Immature natural killer cell (primary cell): ENCODE measurements at regions not wholly inside any gene's neighbourhood (a gene's known extent, or its start where the extent isn't known, plus 50 kb on each side); places are given as distances from the start of the nearest gene placed in this dataset.
"Not testable (repeated sequence)": the region's sequence is repeated elsewhere in the genome, so short reads cannot be mapped to it uniquely, and the experiment has no call there.

Source experiments
- DNase-seq, 3 donors: peaks; one replicate each; pipeline ENCODE4 v3.0.0; 2022; ENCODE audit warnings: mixed read lengths in 1 of 3
- H3K27ac Mint-ChIP-seq, 6 donors: one replicate each; pipeline ENCODE4 v1.8.0; 2020; ENCODE audit warnings: mixed read lengths in 6 of 6, mild to moderate bottlenecking in 5 of 6, inconsistent platforms in 4 of 6, moderate library complexity in 3 of 6
- H3K27me3 Mint-ChIP-seq, 3 donors: one replicate each; pipeline ENCODE4 v1.8.0; 2020 to 2021; ENCODE audit warnings: low read depth in 3 of 3, mild to moderate bottlenecking in 3 of 3, mixed read lengths in 3 of 3, moderate library complexity in 3 of 3, inconsistent platforms in 1 of 3
- H3K36me3 Mint-ChIP-seq, 3 donors: one replicate each; pipeline ENCODE4 v1.8.0; 2020; ENCODE audit warnings: mixed read lengths in 3 of 3, inconsistent platforms in 2 of 3, mild to moderate bottlenecking in 2 of 3
- H3K4me1 Mint-ChIP-seq, 2 donors: one replicate each; pipeline ENCODE4 v1.8.0; 2020; ENCODE audit warnings: inconsistent platforms in 2 of 2, mild to moderate bottlenecking in 2 of 2, mixed read lengths in 2 of 2, moderate library complexity in 1 of 2
- H3K4me3 Mint-ChIP-seq, 5 donors: one replicate each; pipeline ENCODE4 v1.8.0; 2020; ENCODE audit warnings: mild to moderate bottlenecking in 5 of 5, mixed read lengths in 5 of 5, inconsistent platforms in 3 of 5, moderate library complexity in 3 of 5
- H3K9me3 Mint-ChIP-seq, 6 donors: one replicate each; pipeline ENCODE4 v1.8.0; 2020; ENCODE audit warnings: mild to moderate bottlenecking in 6 of 6, mixed read lengths in 6 of 6, inconsistent platforms in 4 of 6, moderate library complexity in 3 of 6

DNA sequence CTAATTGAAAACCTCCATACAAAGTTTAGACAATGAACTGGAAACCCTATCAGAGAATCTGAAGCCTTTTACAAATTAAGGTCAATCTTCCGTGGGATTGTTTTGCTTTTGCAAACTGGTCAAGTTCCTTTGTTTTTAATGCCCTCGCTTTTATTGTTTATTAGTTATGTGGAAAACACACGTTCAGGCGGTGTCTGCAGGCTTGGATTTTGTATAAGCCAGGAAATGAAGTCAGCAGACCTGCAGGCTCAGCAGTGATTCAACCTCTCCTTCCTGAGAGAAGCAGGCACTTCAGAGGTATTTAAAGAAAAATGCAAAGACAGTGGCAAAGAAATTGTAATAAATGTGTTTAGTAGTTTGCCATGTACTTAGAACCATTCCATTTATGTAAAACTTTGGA lies 103.4 kb upstream of the PDE10A start:
- Mint-ChIP-seq H3K27ac (no peak overlapping the region), H3K9me3 (peaks cover 0 to 2% (median 0%) of the 10 kb centered on the region in 6 donors), H3K4me1 (no peaks in the 10 kb centered on the region), H3K4me3 (no peak overlapping the region), H3K36me3 (no peaks in the 10 kb centered on the region), H3K27me3 (peaks cover 2 to 5% (median 5%) of the 10 kb centered on the region in 3 donors)
- DNase-seq, result no peak

DNA sequence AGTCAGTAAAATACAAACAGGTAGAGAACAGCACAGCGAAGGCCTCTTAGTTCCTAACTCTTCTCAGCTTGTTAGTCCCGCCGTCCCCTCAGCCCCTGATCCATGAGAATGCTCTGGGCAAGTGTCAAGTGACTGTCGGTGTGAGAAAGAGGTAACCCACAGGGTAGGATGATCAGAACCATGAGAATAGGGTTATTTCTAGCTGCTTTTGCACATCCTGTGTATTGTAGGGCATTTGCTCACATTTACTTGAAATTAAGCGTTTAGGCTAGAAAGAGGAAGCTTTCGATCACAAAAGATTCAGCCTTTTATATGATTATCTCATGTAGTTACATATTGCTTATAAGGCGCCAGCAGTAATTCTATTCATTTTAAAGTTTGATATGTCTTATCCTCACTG lies 103.0 kb upstream of the PDE10A start:
- H3K4me1 Mint-ChIP-seq, result no peaks in the 10 kb centered on the region
- H3K27me3 Mint-ChIP-seq, result peaks cover 2 to 5% (median 5%) of the 10 kb centered on the region in 3 donors
- no peak overlapping the region for H3K4me3 Mint-ChIP-seq
- no peak overlapping the region for H3K27ac Mint-ChIP-seq
- DNase-seq, result no peak
- H3K36me3 Mint-ChIP-seq, result no peaks in the 10 kb centered on the region
- H3K9me3 Mint-ChIP-seq, result peaks cover 0 to 2% (median 0%) of the 10 kb centered on the region in 6 donors

DNA sequence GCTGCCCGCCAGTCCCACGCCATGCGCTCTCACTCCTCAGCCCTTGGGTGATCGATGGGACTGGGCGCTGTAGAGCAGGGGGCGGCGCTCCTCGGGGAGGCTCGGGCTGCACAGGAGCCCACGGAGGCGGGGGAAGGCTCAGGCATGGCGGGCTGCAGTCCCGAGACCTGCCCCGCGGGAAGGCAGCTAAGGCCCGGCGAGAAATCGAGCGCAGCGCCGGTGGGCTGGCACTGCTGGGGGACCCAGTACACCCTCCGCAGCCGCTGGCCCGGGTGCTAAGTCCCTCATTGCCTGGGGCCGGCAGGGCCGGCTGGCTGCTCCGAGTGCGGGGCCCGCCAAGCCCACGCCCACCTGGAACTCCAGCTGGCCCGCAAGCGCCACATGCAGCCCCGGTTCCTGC lies 102.2 kb upstream of the PDE10A start:
- not testable (repeated sequence) for H3K4me3 Mint-ChIP-seq, H3K9me3 Mint-ChIP-seq, H3K27ac Mint-ChIP-seq, H3K27me3 Mint-ChIP-seq, DNase-seq, H3K4me1 Mint-ChIP-seq, H3K36me3 Mint-ChIP-seq

DNA sequence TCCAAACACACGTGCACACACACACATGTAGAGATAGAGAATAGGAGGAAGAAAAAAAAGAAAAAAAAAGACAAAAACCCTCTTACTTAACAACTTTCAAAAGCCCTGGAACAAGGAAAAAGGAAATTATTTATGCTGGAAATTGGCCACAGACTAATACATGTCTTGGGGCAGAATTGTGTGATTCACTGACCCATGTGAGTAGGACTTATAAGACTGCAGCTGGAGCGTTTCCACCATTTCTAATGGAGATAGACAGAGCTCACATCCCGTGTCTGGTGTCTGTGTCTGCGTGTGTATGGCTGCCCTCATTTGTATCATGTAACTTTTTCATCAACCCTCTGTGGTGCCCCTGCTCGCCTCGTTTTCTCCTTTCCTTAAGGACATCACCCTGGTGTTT lies 99.8 kb upstream of the PDE10A start:
- H3K9me3 Mint-ChIP-seq, result peaks cover 0 to 2% (median 0%) of the 10 kb centered on the region in 6 donors
- no peak overlapping the region for H3K27ac Mint-ChIP-seq
- no peak overlapping the region for H3K4me3 Mint-ChIP-seq
- no peaks in the 10 kb centered on the region for H3K4me1 Mint-ChIP-seq
- no peaks in the 10 kb centered on the region for H3K36me3 Mint-ChIP-seq
- H3K27me3 Mint-ChIP-seq, result peaks cover 2% of the 10 kb centered on the region in 3 donors
- no peak for DNase-seq

DNA sequence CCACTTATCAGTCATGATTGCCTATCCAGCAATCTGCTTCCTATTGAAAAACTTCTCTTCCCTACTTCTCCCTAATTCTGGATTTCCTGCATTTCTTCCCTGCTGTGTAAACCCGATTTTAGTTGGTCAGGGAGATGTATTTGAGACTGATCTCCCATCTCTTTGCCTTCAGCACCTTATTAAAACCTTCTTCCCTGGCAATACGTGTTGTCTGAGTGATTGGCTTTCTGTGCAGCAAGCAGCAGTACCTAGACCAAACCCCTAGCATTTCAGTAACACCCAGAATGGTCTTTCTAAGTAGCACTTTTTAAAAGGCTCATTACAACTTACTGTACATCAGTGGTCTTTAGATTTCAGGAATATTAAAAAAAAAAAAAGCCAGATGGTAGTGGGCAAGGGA lies 99.1 kb upstream of the PDE10A start:
- Mint-ChIP-seq H3K36me3 (no peaks in the 10 kb centered on the region), H3K27ac (no peak overlapping the region), H3K9me3 (peaks cover 0 to 2% (median 0%) of the 10 kb centered on the region in 6 donors), H3K4me1 (no peaks in the 10 kb centered on the region), H3K4me3 (no peak overlapping the region), H3K27me3 (peaks cover 2% of the 10 kb centered on the region in 3 donors)
- DNase-seq, result no peak

DNA sequence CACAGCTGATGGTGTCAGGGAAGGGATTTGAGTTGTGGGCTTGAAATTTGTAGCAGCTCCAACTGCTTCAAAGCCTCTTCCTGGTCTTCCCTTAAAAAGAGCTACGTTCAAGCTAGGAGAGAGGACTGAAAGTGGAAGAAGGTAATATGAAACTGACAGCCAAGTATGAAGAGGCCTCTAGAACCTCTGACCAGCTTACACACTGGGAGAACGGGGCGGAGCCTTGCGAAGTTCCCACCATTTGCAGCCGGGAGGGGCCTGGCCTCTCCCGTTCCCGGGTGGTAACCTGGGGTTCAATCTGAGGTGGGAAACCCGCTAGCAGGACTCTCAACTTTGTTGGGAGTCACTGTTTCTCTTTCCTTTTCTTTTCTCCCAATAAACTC lies 97.8 kb upstream of the PDE10A start:
- H3K27me3 Mint-ChIP-seq, result peaks cover 2% of the 10 kb centered on the region in 3 donors
- no peaks in the 10 kb centered on the region for H3K36me3 Mint-ChIP-seq
- DNase-seq, result no peak
- peaks cover 0 to 2% (median 0%) of the 10 kb centered on the region in 6 donors for H3K9me3 Mint-ChIP-seq
- H3K4me3 Mint-ChIP-seq, result no peak overlapping the region
- H3K27ac Mint-ChIP-seq, result no peak overlapping the region
- no peaks in the 10 kb centered on the region for H3K4me1 Mint-ChIP-seq

DNA sequence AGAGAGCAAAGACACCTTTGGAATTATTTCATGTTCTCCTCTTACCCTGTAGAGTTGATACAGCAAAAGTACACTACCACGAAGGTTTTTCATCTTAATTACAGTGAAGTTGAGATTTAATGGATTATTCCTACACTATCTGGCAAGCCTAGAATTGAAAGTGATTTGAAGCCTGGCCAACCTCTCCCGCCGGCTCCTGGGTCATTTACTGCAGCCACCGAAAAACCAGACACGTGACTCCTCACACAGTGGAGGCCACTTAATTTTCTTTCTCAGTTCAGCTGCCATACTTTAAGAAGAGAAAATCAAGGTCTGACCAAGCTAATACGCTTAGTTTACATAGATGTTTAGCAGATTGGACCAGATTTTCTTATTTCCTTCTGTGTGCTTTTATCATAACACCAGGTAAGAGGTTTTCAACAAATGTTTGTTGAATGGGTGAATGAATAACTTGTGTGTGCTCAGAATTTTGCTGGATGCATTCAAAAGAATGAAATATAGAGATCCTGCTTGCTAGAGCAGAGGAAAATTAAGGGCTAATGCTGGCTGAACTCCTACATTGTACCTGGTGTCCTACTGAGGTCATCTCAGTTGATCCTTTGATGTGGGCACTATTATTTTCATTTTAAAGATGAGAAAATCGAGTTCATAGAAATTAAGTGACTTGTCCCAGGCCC lies 97.2 kb upstream of the PDE10A start:
- no peak for DNase-seq
- no peaks in the 10 kb centered on the region for H3K4me1 Mint-ChIP-seq
- no peaks in the 10 kb centered on the region for H3K36me3 Mint-ChIP-seq
- no peak overlapping the region for H3K27ac Mint-ChIP-seq
- H3K27me3 Mint-ChIP-seq, result peaks cover 2% of the 10 kb centered on the region in 3 donors
- H3K9me3 Mint-ChIP-seq, result peaks cover 0 to 2% (median 0%) of the 10 kb centered on the region in 6 donors
- H3K4me3 Mint-ChIP-seq, result no peak overlapping the region

DNA sequence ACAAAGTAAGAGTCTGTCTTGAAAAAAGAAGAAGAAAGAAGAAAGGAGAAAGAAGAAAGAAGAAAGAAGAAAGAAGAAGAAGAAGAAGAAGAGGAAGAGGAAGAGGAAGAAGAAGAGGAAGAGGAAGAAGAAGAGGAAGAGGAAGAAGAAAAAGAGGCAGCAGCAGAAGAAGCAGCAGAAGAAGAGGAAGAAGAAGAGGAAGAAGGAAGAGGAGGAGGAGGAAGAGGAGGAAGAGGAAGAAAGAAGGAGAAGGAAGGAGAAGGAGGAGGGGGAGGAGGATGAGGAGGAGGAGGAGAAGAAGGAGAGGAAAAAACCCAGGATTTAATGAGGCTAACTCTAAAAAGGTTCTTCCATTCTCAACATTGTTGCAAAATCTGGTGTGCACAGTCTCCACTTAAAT lies 95.4 kb upstream of the PDE10A start:
- no peaks in the 10 kb centered on the region for H3K4me1 Mint-ChIP-seq
- DNase-seq, result no peak
- peaks cover 0 to 2% (median 0%) of the 10 kb centered on the region in 6 donors for H3K9me3 Mint-ChIP-seq
- peaks cover 2% of the 10 kb centered on the region in 3 donors for H3K27me3 Mint-ChIP-seq
- no peaks in the 10 kb centered on the region for H3K36me3 Mint-ChIP-seq
- H3K27ac Mint-ChIP-seq, result no peak overlapping the region
- H3K4me3 Mint-ChIP-seq, result no peak overlapping the region

DNA sequence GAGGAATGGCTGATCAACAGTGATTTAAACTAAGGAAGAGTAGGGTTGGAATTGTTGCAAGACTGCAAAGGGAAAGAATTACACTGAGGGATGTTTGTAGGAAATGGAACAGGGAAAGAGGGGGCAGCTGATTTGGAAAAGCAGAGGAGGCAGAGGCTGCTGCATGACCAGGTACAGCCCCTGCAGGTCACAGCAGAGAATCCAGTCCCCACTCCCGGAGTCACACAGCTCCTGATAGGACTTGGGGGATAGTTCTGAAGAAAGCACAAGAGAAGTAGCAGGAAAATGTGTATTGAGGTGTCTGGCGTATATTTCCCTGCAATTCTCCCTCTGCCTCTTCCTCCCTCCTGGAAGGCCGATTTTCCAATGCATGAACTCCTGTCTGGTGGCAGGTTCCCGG lies 92.5 kb upstream of the PDE10A start:
- Mint-ChIP-seq H3K27ac (no peak overlapping the region), H3K4me3 (no peak overlapping the region), H3K36me3 (no peaks in the 10 kb centered on the region), H3K4me1 (no peaks in the 10 kb centered on the region), H3K9me3 (no peaks in the 10 kb centered on the region), H3K27me3 (peaks cover 0 to 4% (median 3%) of the 10 kb centered on the region in 3 donors)
- DNase-seq, result no peak

DNA sequence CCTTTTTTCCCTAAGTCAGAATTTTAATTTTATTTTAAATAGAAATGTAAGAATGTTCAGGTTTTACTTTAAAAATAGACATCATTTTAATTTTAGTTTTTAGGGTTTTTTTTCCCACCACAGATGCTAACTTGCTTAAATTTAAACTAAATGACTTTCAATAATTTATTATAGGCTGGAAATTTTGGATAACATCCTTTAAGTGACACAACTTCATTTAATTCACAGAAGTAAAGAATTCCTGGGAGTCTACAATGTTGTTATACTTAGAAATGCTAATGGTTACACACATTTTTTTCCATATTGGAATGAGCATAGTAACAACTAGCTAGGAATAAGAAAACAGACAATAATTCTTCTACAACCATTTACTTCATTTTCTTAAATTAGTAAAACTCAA lies 90.5 kb upstream of the PDE10A start:
- no peaks in the 10 kb centered on the region for H3K4me1 Mint-ChIP-seq
- DNase-seq, result no peak
- H3K36me3 Mint-ChIP-seq, result peaks cover 0 to 4% (median 0%) of the 10 kb centered on the region in 3 donors
- H3K27me3 Mint-ChIP-seq, result peaks cover 0 to 4% (median 2%) of the 10 kb centered on the region in 3 donors
- peaks cover 0 to 10% (median 3%) of the 10 kb centered on the region in 6 donors for H3K9me3 Mint-ChIP-seq
- no peak overlapping the region for H3K27ac Mint-ChIP-seq
- H3K4me3 Mint-ChIP-seq, result no peak overlapping the region

DNA sequence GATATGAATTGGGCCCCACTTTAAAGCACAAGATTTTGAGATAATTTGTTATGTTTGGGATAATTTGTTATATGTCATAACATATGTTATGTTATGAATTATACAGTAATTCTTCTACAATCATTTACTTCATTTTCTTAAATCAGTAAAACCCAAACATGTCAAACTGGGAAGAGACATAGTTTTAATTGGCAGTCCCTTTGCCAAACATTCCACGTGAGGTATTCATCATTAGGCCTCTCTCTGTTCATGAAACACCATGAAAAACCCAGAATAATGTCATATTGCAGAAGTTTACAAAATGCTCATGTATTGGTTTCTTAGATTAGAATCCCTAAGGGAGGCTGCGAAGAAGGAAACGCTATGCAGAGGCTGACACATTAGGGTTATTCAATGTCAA lies 89.4 kb upstream of the PDE10A start:
- no peak overlapping the region for H3K4me3 Mint-ChIP-seq
- H3K27ac Mint-ChIP-seq, result no peak overlapping the region
- H3K4me1 Mint-ChIP-seq, result no peaks in the 10 kb centered on the region
- H3K36me3 Mint-ChIP-seq, result peaks cover 0 to 4% (median 0%) of the 10 kb centered on the region in 3 donors
- H3K9me3 Mint-ChIP-seq, result peaks cover 0 to 10% (median 3%) of the 10 kb centered on the region in 6 donors
- peaks cover 0 to 4% (median 2%) of the 10 kb centered on the region in 3 donors for H3K27me3 Mint-ChIP-seq
- DNase-seq, result no peak

DNA sequence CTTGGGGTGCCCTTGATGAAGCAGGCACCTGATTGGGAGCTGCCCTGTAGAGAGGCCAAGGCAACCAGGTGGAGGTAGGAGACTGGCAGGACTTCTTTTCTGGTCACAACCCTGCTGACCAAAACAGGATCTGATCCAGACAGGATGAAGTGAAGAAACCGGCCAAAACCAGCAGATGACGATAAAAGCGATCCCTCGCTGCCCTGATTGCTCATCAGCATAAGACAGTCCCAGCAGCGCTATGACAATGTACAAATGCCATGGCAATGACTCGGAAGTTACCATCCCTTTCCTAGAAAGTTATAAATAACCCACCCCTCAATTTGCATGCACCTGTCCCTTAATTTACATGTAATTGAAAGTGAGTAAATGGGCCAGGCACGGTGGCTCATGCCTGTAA lies 88.4 kb upstream of the PDE10A start:
- no peak for DNase-seq
- Mint-ChIP-seq H3K9me3 (peaks cover 0 to 10% (median 3%) of the 10 kb centered on the region in 6 donors), H3K4me3 (no peak overlapping the region), H3K36me3 (peaks cover 0 to 4% (median 0%) of the 10 kb centered on the region in 3 donors), H3K27ac (no peak overlapping the region), H3K4me1 (no peaks in the 10 kb centered on the region), H3K27me3 (peaks cover 0 to 4% (median 2%) of the 10 kb centered on the region in 3 donors)

DNA sequence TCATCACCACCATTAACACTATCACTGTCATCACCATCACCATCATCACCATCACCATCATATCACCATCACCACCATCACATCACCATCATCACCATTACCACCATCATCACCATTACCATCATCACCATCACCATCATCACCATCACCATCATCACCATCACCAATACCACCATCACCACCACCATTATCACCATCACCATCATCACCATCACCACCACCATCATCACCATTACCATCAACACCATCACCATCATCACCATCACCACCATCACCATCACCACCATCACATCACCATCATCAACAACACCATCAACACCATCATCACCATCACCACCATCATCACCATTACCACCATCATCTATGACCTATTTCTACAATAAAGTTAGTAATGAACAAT lies 86.1 kb upstream of the PDE10A start:
- Mint-ChIP-seq H3K4me1 (no peaks in the 10 kb centered on the region), H3K36me3 (peaks cover 0 to 4% (median 0%) of the 10 kb centered on the region in 3 donors), H3K27me3 (peaks cover 0 to 4% (median 3%) of the 10 kb centered on the region in 3 donors), H3K9me3 (peaks cover 0 to 10% (median 3%) of the 10 kb centered on the region in 6 donors), H3K4me3 (no peak overlapping the region), H3K27ac (no peak overlapping the region)
- DNase-seq, result no peak

DNA sequence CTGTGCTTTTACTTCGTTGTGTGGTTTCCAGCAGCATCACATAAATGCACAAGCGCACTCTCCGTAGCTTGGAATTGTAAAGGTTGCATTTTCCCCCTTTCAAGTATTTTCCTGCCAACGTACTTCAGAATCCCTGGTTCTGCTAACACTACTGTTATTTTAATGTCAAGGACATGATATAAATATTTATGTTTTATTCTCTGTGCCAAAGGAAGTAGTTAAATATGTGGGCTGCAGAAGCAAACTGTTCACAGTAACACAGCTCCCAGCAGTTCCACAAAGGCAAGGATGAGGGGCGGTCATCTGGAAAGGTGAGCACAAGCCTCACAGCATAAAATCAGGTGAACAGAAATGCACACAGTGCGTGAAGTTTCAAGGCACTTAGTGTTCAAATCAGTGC lies 85.3 kb upstream of the PDE10A start:
- Mint-ChIP-seq H3K36me3 (peaks cover 0 to 4% (median 0%) of the 10 kb centered on the region in 3 donors), H3K27me3 (peaks cover 0 to 4% (median 3%) of the 10 kb centered on the region in 3 donors), H3K27ac (no peak overlapping the region), H3K4me3 (no peak overlapping the region), H3K9me3 (peaks cover 0 to 10% (median 3%) of the 10 kb centered on the region in 6 donors), H3K4me1 (no peaks in the 10 kb centered on the region)
- DNase-seq, result no peak

DNA sequence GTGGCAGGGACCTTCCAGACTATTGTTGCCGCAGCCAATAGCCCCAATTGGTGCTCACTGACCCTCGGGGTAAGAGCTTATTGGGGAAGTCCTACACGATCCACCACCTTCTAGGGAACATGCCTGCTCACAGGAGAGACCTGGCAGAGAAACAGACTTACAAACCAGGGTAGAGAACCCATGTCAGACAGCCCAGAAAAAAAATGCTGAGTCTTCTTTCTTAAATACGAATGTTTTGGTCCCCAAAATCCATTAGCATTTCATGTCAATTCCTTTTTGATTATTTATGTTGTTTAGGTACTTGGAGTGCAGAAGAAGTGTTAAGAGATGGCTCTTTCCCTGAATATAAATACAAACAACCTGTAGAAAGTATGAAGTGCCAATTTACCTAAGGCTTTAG lies 84.9 kb upstream of the PDE10A start:
- no peak overlapping the region for H3K4me3 Mint-ChIP-seq
- H3K36me3 Mint-ChIP-seq, result peaks cover 0 to 4% (median 0%) of the 10 kb centered on the region in 3 donors
- peaks cover 0 to 10% (median 3%) of the 10 kb centered on the region in 6 donors for H3K9me3 Mint-ChIP-seq
- H3K4me1 Mint-ChIP-seq, result no peaks in the 10 kb centered on the region
- peaks cover 0 to 4% (median 3%) of the 10 kb centered on the region in 3 donors for H3K27me3 Mint-ChIP-seq
- no peak for DNase-seq
- H3K27ac Mint-ChIP-seq, result no peak overlapping the region
